GM12891 (cell line): ENCODE measurements at regions not wholly inside any gene's neighbourhood (a gene's known extent, or its start where the extent isn't known, plus 50 kb on each side); places are given as distances from the start of the nearest gene placed in this dataset.

ENCODE experiments used
- PAX5 ChIP-seq: IDR thresholded peaks from 2 replicates; pipeline ENCODE4 v1.6.1; 2011; ENCODE audit warnings: low read length, moderate library complexity, mild to moderate bottlenecking; ENCODE audit not compliant: insufficient read depth, severe bottlenecking
- POLR2A ChIP-seq: IDR thresholded peaks from 2 replicates; pipeline ENCODE4 v1.6.1; 2011; ENCODE audit warnings: low read depth, low read length, control low read depth
- POLR2AphosphoS5 ChIP-seq: IDR thresholded peaks from 2 replicates; pipeline ENCODE4 v1.6.1; 2011; ENCODE audit warnings: low read depth, low read length, control low read depth
- POU2F2 ChIP-seq: IDR thresholded peaks from 2 replicates; pipeline ENCODE4 v1.6.1; 2011; ENCODE audit warnings: low read depth, mild to moderate bottlenecking, control low read depth, low read length, moderate library complexity
- SPI1 ChIP-seq: IDR thresholded peaks from 2 replicates; pipeline ENCODE4 v1.6.1; 2011; ENCODE audit warnings: low read depth, low read length, control low read depth
- TAF1 ChIP-seq: IDR thresholded peaks from 2 replicates; pipeline ENCODE4 v1.6.1; 2011; ENCODE audit warnings: low read depth, low read length, control low read depth

GRCh38 chr20:24291014-24291413, 178.4 kb upstream of the SYNDIG1 start:
- TF ChIP-seq SPI1, result no peak
- no peak for TF ChIP-seq POLR2A
- TF ChIP-seq POLR2AphosphoS5, result no peak
- no peak for TF ChIP-seq TAF1
- no peak for TF ChIP-seq POU2F2
- no peak for TF ChIP-seq PAX5
